NCI-H2171 treated with DMSO at 0.1 percent for 48 hours (cell line): ENCODE measurements at regions not wholly inside any gene's neighbourhood (a gene's known extent, or its start where the extent isn't known, plus 50 kb on each side); places are given as distances from the start of the nearest gene placed in this dataset.
A peak's percentile ranks its signal among the peaks of the same experiment; 100 is the strongest.
"Not testable (repeated sequence)": the region's sequence is repeated elsewhere in the genome, so short reads cannot be mapped to it uniquely, and the experiment has no call there.

Source experiments
- DNase-seq: peaks from one replicate; lab custom pipeline; 2025; lab: John Stamatoyannopoulos, UW

DNA sequence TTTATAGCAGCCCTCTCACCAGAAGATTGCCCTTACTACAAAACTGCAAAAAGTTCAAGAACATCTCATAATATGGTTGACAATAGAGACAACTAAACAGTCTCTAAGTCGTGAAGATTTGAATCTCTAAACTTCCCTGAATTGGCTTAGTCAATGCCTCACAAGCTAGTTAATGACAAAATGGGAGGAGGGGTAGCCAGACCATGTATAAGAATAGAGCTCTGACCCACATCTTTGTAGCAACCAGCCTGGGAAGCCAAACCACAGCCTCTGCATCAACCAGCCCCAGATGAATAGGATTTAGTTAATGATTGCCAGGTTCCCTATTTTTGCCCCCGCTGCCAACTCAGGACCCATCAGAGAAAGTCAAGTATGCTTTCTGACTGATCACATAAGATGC, 1265.9 kb upstream of the PCDH10 start:
- not testable (repeated sequence) for DNase-seq

DNA sequence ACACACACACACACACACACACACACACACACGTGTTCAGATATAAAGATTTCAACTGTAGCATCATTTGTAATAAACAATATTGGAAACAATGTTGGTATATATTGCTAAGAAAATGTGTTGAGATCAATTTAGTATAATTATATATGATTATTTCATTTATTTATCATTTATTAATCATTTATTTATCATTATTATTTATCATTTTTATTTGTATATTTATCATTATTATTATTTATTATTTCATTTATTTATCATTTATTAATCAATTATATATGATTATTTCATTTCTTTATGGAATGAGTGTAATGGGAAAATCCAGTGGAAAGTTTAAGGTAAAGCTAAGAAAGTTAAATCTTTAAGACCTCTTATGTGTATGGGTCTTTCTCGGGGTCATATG, 1223.4 kb upstream of the PCDH10 start:
- not testable (repeated sequence) for DNase-seq

DNA sequence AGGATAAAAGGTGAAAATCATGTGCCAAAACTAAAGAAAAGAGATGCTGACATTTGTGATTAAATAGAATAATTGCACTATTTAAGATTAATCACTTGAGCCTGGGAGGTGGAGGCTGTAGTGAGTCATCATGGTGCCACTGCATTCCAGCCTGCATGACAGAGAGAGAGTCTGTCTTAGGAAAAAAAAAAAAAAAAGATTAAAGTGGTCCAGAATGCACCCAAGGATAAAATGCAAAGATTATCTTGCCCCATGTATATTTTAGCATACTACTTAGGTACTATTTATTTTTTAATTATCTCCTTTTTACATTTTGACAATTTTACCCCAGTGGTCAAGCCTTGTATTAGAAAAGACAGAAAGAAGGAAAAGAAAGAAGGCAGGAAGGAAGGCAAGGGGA, 1181.4 kb upstream of the PCDH10 start:
- DNase-seq = not testable (repeated sequence)

DNA sequence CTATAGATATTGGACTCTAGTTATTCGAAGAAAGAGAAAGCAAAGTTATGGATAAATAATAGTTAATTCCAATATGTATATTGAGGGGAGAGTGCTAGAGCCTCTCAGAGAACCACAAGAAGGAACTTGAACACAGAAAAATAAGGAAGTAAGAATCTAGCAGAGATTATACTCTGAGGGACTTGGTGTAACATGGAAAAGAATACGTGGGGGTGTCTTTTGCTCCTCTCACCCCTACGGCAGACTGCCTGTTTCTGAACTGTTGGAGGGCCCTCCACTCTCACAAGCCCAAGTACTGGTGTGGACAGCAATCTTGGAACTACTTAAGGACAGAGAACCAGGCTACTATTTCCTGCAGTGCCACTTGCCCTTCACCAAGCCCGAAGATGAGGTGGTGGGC, 1174.4 kb upstream of the PCDH10 start:
- no peak for DNase-seq

DNA sequence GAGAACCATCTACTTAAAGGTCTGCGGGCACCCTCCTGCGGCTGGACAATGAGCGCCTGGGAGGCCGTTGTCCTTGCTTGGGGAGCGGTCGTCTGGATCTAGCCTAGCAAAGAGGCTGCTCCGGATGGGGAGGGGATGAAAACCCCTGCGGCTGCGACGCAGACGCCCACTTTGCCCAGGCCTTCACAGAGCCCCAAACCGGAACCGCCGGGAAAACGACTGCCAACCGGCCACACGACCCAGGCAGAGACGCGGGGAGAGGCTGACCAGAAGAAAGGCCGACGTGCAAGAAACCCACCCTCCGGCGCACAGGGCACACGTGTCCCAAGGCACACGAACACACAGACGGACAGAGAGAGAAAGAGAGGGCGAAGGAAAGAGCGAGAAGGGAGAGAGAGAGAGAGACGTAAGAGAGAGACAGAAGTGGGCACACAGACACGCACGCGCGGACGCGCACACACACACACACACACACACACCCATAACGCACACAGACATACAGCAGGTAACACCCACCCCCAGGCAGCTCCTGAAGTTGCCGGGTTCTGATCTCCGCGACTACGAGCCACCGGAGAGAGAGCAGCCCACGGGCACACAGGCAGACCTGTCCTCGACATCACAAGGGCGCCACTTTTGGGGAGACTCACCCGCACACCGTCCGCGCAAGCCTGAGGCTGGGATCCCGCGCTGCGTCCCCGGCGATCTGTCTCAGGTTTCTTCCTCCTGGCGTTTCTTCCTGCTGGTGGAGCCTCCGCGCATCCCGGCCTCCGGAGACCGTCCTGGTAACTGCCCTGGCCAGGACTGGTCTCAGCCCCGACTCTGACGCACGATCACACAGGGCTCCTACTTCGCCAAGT, 1173.6 kb upstream of the PCDH10 start:
- DNase-seq = not testable (repeated sequence)

DNA sequence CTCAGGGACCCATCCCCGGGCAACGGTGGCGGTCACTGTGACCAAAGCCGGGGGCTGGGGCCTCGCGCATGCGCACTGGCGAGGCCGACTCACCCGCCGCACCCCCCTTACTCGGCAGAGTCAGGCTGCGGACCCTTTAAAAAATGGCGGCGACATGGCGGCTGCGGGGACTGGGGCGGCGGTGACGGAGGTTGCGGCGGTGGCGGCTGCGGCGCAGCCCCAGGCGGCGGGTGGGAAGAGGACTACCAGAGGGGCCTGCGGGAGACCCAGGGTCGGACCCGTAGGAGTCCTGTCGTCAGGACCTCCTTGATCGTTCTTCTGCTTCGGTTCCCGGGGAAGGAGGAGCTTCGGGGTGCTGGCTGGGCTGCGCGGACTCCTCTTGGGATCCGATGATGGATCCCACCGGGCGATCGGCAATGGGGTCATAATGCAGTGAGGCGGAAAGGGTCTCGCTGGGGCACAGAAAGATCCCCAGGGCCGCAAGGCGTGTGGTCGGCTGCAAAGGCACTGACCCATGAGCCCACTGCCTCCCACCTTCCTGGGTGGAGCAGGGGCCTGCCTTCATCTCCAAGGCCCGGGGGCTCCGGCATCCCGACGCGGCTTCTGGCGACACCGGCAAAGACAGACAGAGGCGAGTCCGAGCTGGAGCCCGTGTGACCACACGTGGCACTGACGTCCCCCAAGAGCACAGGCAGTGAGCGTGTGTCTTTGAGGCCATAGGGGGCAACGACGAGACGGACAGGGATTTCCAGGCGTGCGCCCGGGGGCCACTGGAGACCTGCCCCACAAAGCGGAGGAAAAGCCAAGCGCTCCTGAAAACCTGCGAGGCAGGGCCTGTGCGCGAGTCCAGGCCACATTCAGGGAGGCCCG, 1172.7 kb upstream of the PCDH10 start:
- not testable (repeated sequence) for DNase-seq

DNA sequence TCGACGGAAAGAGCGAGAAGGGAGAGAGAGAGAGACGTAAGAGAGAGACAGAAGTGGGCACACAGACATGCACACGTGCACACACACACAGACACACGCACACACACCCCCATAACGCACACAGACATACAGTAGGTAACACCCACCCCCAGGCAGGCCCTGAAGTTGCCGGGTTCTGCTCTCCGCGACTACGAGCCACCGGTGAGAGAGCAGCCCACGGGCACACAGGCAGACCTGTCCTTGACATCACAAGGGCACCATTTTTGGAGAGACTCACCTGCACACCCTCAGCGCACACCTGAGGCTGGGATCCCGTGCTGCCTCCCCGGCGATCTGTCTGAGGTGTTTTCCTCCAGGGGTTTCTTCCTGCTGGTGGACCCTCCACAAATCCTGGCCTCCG, 1171.0 kb upstream of the PCDH10 start:
- no peak for DNase-seq

DNA sequence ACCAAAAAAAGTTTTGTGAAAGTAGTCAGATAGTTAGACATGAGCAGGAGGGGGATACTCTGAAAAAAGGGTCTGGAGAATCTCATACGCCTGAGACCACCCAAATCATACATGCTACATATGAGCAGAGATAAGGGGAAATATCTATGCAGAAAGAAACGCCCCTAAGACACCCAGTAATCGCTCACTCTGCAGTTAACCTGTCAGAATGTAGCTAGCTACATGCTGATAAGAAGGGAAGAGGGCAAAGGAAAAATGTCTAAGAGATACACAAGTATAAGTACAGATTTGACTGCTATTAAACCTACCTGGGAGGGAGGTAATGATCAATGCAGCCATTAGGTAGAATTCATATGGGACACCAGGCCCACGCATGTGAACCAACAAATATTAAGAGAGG, 1159.5 kb upstream of the PCDH10 start:
- no peak for DNase-seq

DNA sequence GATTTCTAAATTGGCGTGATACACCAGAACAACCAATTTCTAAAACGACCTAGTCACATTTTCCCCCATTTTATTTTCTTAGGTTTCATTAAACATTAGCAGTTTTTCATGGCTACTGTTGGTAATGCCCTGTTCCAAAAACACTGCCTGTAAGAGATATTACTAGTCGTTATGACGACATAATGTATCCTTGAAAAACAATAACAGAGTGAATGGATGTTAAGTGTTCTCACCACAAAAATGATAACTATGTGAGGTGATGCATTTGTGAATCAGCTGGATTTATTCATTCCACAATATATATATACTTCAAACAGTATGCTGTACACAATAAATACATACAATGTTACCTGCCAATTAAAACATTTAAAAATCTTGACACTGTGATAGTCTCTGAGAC, 1147.6 kb upstream of the PCDH10 start:
- DNase-seq = no peak

DNA sequence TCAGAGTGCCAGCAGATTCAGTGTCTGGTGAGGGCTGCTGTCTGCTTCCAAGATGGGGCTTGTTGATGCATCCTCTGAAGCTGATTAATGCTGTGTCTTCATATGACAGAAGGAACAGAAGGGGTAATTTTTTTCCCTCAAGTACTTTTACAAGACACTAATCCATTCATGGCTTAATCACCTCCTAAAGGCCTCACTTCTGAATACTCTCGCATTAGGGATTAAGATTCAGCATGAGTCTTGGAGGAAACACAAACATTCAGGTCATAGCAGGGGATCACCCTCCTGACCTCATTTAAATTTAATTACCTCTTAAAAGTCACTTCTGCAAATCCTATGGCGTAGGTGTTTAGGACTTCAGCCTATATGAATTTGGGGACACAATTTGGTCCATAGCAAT, 1145.5 kb upstream of the PCDH10 start:
- no peak for DNase-seq

DNA sequence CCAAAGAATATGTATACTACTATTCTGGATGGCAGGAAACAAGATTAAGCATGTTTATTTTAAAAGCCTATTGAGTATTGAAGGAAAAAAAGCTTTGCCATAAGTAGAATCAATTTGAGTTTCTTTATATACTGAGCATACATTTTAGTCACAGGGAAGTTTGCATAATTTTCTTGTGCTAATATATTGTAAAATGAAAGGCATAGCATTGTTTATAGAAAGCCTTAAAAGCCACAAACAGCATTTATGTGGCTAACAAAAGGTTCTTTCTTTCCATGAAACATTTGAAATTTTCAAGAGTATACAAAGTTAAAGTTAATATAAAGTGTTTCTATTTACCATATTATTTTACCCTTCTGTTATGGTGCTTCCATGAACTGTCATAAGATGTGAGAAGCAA, 1133.8 kb upstream of the PCDH10 start:
- DNase-seq = no peak

DNA sequence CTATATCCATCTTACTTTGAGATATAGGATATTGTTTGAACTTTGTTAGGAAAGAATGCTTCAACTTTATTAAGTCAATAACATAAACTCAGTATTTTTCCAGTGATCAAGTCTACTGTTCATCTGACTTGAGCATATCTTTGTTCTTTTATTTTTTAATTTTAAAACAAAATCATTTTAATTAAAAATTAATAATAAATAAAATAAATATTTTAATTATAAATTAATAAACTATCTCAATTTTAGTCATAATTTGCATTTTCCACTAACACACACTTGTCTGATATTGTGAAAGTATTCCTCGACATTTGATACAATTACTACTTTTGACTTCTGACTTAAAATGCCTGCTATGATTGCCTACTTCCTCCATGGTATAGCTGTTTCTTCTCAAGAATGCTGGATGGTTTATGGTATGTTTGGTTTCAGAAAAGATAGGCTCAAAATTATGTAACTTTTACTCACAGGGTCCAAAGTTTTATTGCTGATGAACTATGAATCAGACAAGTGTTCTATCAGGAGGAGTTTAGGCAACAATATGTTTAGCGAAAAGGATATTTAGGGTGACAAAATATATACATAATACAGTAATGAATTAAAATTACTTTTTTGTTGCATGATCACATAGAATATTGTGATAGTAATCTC, 1132.3 kb upstream of the PCDH10 start:
- no peak for DNase-seq

DNA sequence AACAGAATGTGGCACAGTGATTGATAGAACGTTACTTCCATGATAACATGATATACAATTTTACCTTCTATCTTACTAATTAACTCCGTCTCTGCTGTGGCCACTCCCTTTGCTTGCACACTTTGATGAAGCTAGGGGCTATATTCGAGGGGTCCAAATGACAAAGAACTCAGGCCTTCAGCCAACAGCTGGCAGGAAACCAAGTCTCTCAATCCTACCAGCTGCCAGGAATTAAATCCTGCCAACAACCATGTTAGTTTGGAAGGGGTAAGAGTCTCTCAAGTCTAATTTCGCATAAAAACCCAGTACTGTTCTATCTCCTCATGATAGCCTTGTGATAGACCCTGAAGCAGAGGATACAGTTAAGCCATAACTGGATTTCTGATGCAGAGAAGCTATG, 1122.9 kb upstream of the PCDH10 start:
- peak; percentile 54 for DNase-seq

DNA sequence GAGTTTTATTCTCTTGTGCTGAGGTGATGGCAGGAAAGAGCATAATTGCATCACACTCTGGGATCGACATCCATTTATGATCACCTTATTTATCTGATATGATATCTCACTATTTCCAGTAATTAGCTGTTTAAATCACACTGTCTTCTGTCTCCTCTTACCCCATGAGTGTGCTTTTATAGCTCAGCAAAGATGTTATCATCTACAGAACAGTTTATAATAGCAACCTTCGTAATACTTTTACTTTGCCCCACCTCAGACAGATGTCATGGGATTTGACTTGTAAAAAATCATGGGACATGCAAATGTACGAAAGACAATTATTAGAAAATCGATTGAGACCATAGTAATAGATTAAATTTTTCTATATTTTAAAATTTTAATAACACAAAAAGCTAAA, 1122.3 kb upstream of the PCDH10 start:
- DNase-seq = peak; percentile 30

DNA sequence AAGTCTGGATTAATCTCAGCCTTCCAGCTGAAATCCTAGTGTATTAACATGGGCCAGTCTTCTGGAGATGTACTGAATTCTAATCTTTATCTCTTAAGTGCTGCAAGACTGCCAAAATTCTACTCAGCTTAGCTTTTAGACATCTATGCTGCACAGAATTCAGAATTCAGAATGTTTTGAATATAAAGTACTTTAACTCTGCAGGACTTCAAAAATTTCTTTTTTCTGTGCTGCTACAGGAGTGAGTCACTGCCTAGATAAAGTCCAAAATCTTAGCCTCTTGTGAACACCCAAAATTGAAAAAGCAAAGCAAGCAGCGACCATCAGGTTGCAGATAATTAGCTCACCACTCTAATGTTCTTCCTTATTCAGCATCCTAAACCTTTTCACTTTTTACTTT, 1092.6 kb upstream of the PCDH10 start:
- no peak for DNase-seq

DNA sequence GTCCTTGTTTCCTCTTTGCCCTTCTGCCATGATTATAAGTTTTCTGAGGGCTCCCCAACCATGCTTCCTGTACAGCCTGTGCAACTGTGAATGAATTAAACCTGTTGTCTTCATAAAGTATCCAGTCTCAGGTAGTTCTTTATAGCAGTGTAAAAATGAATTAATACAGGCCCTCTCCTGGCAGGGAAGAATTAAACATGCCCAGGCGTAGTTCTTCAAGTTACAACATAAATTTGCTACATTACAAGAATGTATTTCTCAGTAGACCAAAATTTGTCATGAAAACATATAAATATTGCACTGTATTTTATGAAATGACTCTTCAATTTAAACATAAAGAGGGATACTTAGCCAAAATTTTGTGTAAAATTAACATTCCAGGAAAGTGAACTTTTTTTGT, 1089.9 kb upstream of the PCDH10 start:
- DNase-seq = no peak

DNA sequence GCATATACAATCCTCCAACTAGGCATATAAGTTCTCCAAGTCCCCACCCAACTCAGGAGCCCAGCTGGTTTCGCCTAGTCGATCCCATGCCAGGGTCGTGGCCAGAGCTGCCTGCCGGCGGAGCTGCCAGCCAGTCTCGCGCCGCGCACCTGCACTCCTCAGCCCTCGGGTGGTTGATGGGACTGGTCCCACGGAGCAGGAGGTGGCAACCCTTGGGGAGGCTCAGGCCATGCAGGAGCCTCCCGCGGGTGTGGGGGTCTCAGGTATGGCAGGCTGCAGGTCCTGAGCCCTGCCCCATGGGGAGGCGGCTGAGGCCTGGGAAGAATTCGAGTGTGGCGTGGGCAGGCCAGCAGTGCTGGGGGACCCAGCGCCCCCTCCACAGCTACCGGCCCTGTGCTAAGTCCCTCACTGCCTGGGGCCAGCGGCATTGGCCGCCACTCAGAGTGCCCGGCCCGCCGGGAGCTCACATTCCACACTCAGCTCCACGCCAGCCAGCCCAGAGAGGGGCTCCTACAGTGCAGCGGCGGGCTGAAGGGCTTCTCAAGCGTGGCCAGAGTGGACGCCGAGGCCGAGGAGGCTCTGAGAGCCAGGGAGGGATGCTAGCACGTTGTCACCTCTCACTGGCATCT, 1086.4 kb upstream of the PCDH10 start:
- DNase-seq = no peak

DNA sequence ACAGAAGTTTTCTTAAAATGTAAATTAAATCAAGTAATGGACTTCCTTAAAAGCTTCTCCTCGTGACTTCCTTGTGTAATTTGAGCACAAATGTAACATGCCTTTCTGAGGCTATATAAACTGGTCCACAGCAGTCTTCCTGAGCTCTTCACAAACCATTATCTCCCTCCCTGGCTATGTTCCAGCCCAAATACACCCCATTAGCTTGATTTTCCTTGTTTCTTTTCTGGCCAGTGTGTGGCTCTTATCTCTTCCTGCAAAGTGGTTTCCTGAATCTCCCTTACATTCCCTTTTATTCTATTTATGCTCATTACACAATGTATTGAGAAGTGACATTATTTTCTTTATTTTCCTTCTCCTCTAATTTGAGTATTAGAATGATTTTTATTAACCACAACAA, 1085.3 kb upstream of the PCDH10 start:
- peak; percentile 20 for DNase-seq

DNA sequence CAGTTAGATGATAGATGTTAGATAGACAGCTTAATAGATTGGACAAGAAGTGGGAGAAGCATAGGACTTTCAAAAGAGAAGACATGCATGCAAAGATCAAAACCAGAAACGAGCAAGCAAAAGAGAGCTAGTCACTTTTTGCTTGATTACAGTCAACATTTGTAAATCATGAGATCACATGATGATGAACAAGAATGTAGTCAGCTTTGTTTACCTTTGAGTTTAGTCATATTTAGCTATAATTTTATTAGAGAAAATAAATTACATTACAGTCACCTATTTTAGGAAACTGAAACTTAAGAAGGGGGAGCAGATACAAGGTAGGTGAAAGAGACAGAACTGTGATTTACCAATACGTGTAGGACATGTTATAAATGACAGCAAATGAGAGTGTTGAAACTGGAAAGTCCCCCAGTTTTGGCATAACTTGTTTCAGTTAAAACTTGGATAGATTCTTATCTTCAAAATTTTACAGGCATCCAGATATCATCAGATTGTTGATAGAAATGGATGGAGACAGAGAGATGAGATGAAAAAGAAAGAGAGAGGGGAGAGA, 1083.1 kb upstream of the PCDH10 start:
- no peak for DNase-seq

DNA sequence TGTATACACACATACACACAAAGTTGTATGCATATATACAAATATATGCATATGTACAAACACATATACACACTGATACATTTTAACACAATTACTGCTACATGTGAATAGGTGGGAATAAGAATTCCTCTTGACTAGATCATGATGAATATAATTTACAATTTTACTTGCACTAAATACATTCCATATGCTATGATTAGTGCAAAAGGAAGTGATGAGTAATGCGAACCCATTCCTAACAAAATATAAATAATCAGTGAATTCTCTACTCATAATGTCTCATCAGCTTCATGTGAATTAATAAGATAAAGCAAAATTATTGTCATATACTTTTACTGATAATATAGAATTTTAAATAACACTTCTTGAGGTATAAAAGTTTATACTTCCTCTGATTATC, 1077.3 kb upstream of the PCDH10 start:
- no peak for DNase-seq

DNA sequence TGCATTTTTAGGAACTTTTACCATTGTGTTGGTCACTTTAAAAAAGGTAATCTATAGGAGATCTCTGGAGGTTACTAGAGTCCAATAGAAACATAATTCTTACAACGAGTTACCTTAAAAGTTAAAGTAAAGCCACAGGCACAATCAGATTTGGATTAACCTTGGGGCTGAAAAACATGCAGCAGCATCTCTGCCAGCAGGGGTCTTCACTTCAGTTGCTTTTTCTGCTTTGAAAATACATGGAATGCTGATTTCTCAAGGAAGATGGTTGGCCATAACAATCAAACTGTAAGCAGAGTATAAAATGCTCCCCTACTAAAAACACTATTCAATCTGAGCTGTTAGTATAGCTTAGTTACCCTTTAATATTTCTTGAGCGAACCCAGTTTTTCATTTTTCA, 1072.3 kb upstream of the PCDH10 start:
- no peak for DNase-seq

DNA sequence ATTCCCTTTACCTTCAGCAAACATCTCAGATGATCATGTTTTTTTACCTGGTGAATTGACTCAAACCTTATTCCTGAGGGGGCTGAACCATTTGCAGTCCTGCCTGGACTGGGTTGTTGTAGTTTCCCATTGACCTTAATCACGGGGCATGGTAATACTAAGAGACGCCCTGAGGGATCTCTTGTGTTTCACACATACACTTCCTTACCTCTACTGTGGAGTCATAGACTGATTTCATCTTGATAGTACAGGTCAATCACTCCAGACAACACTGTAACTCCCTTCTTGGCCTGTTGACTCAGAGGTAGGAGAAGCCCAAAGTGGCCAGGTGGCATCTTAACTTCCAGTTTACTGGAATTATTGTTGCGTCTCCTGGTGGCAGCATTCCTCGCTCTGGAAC, 1064.0 kb upstream of the PCDH10 start:
- no peak for DNase-seq
